ENCODE measurements at regions not wholly inside any gene's neighbourhood (a gene's known extent, or its start where the extent isn't known, plus 50 kb on each side); places are given as distances from the start of the nearest gene placed in this dataset.
"Not testable (repeated sequence)": the region's sequence is repeated elsewhere in the genome, so short reads cannot be mapped to it uniquely, and the experiment has no call there.

GRCh38 chr14:30409508-30410015 lies 149.4 kb upstream of the G2E3 start:
- DNase-seq (ENCODE audit: low read depth, low spot score); in situ Hi-C loops (cut with HindIII; ENCODE audit: low pct_unique_long_range_greater_than_20kb, low sequenced_read_pairs): not testable (repeated sequence)

DNA sequence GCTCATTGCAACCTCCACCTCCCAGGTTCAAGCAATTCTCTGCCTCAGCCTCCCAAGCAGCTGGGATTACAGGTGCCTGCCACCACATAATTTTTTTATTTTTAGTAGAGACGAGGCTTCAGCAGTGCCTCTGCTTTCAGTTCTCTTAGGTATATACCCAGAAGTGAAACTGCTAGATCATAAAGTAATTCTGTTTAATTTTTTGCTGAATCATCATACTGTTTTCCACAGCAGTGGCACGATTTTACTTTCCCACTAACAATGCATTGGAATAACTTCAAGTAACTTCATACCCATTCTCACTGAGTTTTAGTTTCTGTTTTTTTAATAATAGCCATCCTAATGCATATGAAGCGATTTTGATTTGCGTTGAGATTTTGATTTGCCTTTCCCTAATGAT lies 148.0 kb upstream of the G2E3 start:
- in situ Hi-C loops (cut with HindIII; ENCODE audit: low pct_unique_long_range_greater_than_20kb, low sequenced_read_pairs) = no loop called here
- DNase-seq (ENCODE audit: low read depth, low spot score) = no peak

DNA sequence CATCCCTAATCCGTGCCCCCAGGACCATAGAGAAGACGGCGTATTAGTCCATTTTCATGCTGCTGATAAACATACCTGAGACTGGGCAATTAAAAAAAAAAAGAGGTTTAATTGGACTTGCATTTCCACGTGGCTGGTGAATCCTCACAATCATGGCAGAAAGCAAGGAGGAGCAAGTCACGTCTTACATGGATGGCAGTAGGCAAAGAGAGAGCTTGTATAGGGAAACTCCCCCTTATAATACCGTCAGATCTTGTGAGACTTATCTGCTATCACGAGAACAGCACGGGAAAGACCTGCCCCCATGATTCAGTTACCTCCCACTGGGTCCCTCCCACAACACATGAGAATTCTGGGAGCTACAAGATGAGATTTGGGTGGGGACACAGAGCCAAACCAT lies 145.8 kb upstream of the G2E3 start:
- DNase-seq (ENCODE audit: low read depth, low spot score); in situ Hi-C loops (cut with HindIII; ENCODE audit: low pct_unique_long_range_greater_than_20kb, low sequenced_read_pairs): not testable (repeated sequence)

GRCh38 chr14:30417121-30417520 lies 141.8 kb upstream of the G2E3 start:
- no peak for DNase-seq (ENCODE audit: low read depth, low spot score)
- in situ Hi-C loops (cut with HindIII; ENCODE audit: low pct_unique_long_range_greater_than_20kb, low sequenced_read_pairs) = no loop called here

GRCh38 chr14:30417999-30418398 lies 141.0 kb upstream of the G2E3 start:
- in situ Hi-C loops (cut with HindIII; ENCODE audit: low pct_unique_long_range_greater_than_20kb, low sequenced_read_pairs) = no loop called here
- DNase-seq (ENCODE audit: low read depth, low spot score) = no peak

DNA sequence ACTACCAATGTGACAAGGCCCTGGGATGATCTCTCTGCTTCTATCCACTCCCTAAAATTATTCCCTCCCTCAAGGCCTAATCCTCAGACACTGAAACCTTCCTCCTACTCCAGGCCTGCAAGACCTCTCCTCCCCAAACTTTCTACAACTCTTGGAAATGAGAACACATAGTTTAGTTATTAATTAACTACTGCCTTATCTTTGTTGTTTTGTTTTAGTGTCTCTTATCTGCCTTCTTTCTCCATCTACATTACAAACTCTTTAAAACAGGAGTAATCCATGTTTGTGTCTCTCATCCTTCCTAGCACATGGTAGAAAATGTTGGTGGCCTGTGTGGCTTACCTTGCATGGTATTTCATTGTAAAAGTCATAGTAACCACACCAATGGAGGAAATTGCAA lies 139.9 kb upstream of the G2E3 start:
- in situ Hi-C loops (cut with HindIII; ENCODE audit: low pct_unique_long_range_greater_than_20kb, low sequenced_read_pairs) = no loop called here
- no peak for DNase-seq (ENCODE audit: low read depth, low spot score)

DNA sequence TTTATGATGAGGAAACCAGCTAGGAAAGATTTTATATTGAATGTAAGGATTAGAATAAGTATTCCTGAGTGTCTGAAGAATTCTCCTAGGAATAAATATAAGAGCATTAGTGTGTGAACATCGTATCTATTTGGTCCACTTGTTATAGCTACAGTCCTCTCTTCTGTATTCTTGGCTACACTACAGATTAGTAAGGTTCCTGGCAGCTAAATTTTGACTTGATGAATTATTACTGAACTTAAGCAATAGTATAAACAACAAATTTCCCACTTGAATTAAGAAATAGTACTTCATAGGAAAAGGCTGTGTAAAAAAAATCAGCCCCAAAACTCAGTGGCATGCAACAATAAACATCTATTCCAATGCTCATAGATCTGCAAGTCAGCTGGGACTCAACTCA lies 138.4 kb upstream of the G2E3 start:
- no peak for DNase-seq (ENCODE audit: low read depth, low spot score)
- in situ Hi-C loops (cut with HindIII; ENCODE audit: low pct_unique_long_range_greater_than_20kb, low sequenced_read_pairs) = no loop called here

GRCh38 chr14:30426463-30426862 lies 132.5 kb upstream of the G2E3 start:
- no peak for DNase-seq (ENCODE audit: low read depth, low spot score)
- in situ Hi-C loops (cut with HindIII; ENCODE audit: low pct_unique_long_range_greater_than_20kb, low sequenced_read_pairs) = no loop called here

DNA sequence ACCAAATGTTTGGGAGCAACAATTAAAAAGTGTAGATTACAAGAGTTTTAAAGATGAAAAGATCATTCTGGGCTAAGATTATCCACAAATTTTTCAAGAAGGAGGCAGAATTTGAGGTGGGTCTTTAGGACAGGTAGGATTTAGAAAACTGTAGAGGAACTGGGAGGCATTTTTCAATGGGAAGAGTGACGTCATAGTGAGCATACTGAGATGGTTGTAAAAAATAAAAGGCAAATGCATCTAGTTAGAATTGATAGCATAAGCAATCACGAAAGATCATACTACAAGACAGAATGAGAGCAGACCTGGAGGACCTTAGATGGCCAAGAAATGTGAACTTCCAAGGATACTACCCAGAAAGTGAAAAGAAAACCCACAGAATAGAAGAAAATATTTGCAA lies 131.6 kb upstream of the G2E3 start:
- in situ Hi-C loops (cut with HindIII; ENCODE audit: low pct_unique_long_range_greater_than_20kb, low sequenced_read_pairs) = no loop called here
- DNase-seq (ENCODE audit: low read depth, low spot score) = no peak

DNA sequence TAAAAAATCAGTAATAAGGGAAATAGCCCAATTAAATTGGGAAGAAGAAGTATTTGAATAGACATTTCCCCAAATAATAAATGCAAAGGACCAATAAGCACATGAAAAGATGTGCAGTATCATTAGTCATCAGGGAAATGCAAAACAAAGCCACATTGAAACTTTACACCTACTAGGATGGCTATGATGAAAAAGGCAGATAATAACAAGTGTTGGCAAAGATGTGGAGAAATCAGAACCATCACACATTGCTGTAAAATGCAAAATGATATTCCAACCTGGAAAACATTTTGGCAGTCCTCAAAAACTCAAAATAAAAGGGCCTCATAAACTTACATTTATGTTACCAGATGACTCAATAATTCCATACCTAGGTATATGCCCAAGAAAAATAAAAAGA lies 131.1 kb upstream of the G2E3 start:
- DNase-seq (ENCODE audit: low read depth, low spot score) = no peak
- in situ Hi-C loops (cut with HindIII; ENCODE audit: low pct_unique_long_range_greater_than_20kb, low sequenced_read_pairs) = no loop called here

GRCh38 chr14:30431552-30431951 lies 127.4 kb upstream of the G2E3 start:
- no peak for DNase-seq (ENCODE audit: low read depth, low spot score)
- in situ Hi-C loops (cut with HindIII; ENCODE audit: low pct_unique_long_range_greater_than_20kb, low sequenced_read_pairs) = no loop called here

DNA sequence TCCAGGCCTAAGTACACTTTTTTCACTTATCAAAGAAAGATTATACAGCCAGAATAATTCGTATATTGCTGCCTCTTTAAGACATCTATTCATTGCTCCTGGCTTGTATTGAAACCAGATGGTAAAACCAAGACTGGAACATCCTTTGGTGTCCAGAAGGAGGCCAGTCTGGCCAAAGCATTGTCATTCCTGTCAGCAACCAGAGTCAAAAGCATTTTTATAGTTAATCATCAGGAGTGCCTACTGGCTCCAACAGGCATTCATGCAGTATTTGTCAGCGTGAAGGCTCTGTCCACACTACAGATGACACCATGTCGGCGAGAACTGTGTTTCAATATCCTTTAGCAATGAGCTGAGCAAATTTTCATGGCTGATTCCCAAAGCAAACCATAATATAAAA lies 118.0 kb upstream of the G2E3 start:
- in situ Hi-C loops (cut with HindIII; ENCODE audit: low pct_unique_long_range_greater_than_20kb, low sequenced_read_pairs) = no loop called here
- no peak for DNase-seq (ENCODE audit: low read depth, low spot score)

DNA sequence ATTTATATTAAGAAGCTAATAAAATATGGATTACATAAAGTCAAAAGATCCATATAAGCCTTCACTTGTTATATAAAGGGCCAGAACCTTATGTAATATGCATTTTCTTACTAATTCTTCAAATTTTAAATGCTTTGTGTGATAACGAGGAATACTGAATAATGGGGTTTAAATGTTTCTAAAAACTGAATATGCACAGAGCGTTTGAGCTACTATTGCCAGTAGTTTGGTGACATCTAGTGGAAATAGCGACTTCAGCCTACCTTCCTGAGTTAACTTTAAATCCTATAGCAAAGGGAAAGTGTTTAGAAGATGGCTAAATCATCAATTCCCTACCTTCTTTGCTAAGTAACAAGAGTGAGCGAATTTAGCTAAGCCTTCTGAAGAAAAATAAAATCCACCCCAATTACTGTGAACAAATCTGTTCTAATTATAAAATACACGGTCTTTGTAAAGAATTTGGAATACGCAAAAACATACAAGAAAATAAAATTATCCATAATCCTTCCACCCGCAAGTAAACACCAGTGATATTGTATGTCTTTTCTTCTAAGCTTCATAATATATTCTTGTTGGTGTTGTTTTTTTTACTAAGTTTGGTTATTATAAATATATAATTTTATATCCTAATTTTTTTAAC lies 115.5 kb upstream of the G2E3 start:
- peak; percentile 65 for DNase-seq (ENCODE audit: low read depth, low spot score)
- in situ Hi-C loops (cut with HindIII; ENCODE audit: low pct_unique_long_range_greater_than_20kb, low sequenced_read_pairs) = no loop called here

- no peak for DNase-seq (ENCODE audit: low read depth, low spot score)
- in situ Hi-C loops (cut with HindIII; ENCODE audit: low pct_unique_long_range_greater_than_20kb, low sequenced_read_pairs) = no loop called here
These were observed 114.5 kb upstream of the G2E3 start for GRCh38 chr14:30444451-30444850.

- in situ Hi-C loops (cut with HindIII; ENCODE audit: low pct_unique_long_range_greater_than_20kb, low sequenced_read_pairs) = no loop called here
- no peak for DNase-seq (ENCODE audit: low read depth, low spot score)
These were observed 113.8 kb upstream of the G2E3 start for GRCh38 chr14:30445011-30445793.

DNA sequence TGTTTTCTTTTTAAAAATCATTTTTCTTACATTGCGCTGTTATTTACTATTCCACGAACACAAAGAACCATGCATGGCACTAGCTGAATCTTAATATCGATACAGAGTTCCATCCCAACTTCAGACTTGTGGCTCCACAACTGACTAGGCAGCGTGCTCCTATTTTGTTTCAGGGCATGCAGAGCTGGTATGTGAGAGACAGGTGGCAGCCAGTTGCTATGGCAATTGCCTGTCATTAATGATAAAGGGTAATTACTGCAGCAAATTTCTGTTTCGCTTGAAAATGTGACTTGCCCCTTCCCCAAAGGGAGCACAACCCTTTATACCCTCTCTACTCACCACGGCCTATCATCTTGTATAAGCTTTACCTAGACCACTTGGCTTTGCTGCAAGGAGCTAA lies 113.1 kb upstream of the G2E3 start:
- in situ Hi-C loops (cut with HindIII; ENCODE audit: low pct_unique_long_range_greater_than_20kb, low sequenced_read_pairs) = no loop called here
- DNase-seq (ENCODE audit: low read depth, low spot score) = no peak

- DNase-seq (ENCODE audit: low read depth, low spot score) = no peak
These were observed 108.1 kb upstream of the G2E3 start for GRCh38 chr14:30450631-30451545.

DNA sequence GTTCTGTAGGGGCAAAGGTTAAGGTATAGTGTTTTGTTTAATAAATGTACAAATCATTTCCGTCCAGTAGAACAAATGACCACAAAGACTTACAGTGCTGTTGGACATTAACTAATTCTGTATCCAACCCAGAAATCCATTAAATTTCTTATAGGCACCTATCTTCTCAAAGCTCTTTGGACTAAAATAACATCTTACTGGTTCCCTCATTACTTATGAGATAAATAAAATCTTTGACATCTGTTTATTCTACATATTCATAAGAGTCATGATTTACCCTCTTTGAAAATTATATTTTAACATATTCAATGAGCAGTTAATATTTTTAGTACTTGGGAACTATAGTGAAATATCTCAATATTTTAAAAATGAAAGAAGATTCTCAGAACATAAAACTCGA lies 102.7 kb upstream of the G2E3 start:
- no peak for DNase-seq (ENCODE audit: low read depth, low spot score)
- in situ Hi-C loops (cut with HindIII; ENCODE audit: low pct_unique_long_range_greater_than_20kb, low sequenced_read_pairs) = no loop called here

More at GRCh38 chr14:30450631-30451545, 108.1 kb upstream of the G2E3 start:
- in situ Hi-C loops (cut with HindIII; ENCODE audit: low pct_unique_long_range_greater_than_20kb, low sequenced_read_pairs) = no loop called here
